Right atrium auricular region (tissue), 2 donors: ENCODE measurements at regions not wholly inside any gene's neighbourhood (a gene's known extent, or its start where the extent isn't known, plus 50 kb on each side); places are given as distances from the start of the nearest gene placed in this dataset.

Source experiments
- DNase-seq: peaks from one replicate; pipeline ENCODE4 v3.0.0-alpha.2; 2019; ENCODE audit warnings: low spot score
- H3K27ac ChIP-seq, 2 donors: fragments of 200-600 bp; sonication (generic); 1 replicate in 1 of 2; 2 replicates in 1 of 2; pipeline ENCODE4 v1.5.1; 2016 to 2019
- H3K27me3 ChIP-seq, 2 donors: fragments of 200-600 bp; sonication (generic); one replicate each; pipeline versions ENCODE4 v1.5.1 to v1.6.0; 2017 to 2019
- H3K36me3 ChIP-seq: fragments of 200-600 bp; sonication (generic); one replicate; pipeline ENCODE4 v1.5.1; 2016
- H3K4me1 ChIP-seq, 2 donors: fragments of 200-600 bp; sonication (generic); one replicate each; pipeline versions ENCODE4 v1.5.1 to v1.6.0; 2017 to 2019
- H3K4me3 ChIP-seq, 2 donors: fragments of 200-600 bp; sonication (generic); 1 replicate in 1 of 2; 2 replicates in 1 of 2; pipeline ENCODE4 v1.5.1; 2017 to 2019; ENCODE audit warnings: mild to moderate bottlenecking in 1 of 2, moderate library complexity in 1 of 2
- H3K9me3 ChIP-seq, 2 donors: fragments of 200-600 bp; sonication (generic); one replicate each; pipeline ENCODE4 v1.5.1; 2019
- TF ChIP-seq, protein P1 (sequence below), 2 donors: fragments of 200-600 bp; sonication (generic); IDR thresholded peaks; one replicate each; pipeline ENCODE4 v1.5.1; 2019; ENCODE audit warnings: antibody characterized with exemption in 2 of 2

DNA sequence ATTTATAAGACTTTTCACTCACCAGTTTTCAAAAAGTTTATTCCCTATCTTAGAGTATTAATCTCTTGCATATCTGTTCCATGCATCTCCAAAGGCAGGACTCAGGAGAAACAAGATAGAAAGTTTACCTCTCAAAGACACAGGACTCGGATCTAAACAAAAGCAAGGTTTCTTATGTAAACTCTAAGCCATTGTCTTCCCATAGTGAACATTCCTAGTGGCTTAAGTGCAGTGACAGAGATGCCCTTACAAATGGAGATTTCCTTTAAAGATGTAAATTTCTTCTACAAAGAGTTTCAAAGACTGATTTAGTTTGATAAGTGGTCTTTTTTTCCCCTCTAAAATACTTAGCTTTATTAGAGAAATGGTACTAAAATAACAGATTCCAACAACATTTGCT, 209.8 kb downstream of the ACTR3B start:
- Histone ChIP-seq H3K9me3 (peaks cover 0 to 6% of the 10 kb centered on the region in 2 donors), H3K27me3 (no peaks in the 10 kb centered on the region), H3K4me3 (no peak overlapping the region), H3K4me1 (no peaks in the 10 kb centered on the region), H3K36me3 (no peaks in the 10 kb centered on the region), H3K27ac (no peak overlapping the region)
- DNase-seq: no peak
- TF ChIP-seq, protein P1, sequence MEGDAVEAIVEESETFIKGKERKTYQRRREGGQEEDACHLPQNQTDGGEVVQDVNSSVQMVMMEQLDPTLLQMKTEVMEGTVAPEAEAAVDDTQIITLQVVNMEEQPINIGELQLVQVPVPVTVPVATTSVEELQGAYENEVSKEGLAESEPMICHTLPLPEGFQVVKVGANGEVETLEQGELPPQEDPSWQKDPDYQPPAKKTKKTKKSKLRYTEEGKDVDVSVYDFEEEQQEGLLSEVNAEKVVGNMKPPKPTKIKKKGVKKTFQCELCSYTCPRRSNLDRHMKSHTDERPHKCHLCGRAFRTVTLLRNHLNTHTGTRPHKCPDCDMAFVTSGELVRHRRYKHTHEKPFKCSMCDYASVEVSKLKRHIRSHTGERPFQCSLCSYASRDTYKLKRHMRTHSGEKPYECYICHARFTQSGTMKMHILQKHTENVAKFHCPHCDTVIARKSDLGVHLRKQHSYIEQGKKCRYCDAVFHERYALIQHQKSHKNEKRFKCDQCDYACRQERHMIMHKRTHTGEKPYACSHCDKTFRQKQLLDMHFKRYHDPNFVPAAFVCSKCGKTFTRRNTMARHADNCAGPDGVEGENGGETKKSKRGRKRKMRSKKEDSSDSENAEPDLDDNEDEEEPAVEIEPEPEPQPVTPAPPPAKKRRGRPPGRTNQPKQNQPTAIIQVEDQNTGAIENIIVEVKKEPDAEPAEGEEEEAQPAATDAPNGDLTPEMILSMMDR (IDR thresholded peaks at IDR 0.05): no peak

DNA sequence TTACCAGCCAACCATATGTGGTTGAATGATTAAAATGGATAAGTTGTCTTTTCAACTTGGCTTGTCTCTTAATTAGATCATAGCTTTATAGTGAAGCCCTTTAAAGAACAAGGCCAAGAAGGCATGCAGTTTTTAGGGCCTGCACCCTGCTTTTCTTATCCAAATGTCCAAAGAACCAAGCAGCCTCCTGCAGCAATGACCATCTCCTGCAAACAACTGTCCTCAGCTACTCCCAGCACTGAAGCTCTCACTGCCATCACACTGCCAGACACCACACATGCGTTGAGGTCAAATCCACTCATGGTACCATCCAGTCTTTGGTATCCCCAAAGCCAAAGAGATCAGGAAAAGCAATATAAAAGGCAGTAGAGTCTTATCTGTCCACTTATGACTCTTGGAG, 210.3 kb downstream of the ACTR3B start:
- Histone ChIP-seq H3K4me1 (no peaks in the 10 kb centered on the region), H3K27me3 (no peaks in the 10 kb centered on the region), H3K36me3 (no peaks in the 10 kb centered on the region), H3K9me3 (peaks cover 0 to 6% of the 10 kb centered on the region in 2 donors), H3K4me3 (no peak overlapping the region), H3K27ac (no peak overlapping the region)
- no peak for DNase-seq
- TF ChIP-seq, protein P1 (IDR thresholded peaks at IDR 0.05): no peak

DNA sequence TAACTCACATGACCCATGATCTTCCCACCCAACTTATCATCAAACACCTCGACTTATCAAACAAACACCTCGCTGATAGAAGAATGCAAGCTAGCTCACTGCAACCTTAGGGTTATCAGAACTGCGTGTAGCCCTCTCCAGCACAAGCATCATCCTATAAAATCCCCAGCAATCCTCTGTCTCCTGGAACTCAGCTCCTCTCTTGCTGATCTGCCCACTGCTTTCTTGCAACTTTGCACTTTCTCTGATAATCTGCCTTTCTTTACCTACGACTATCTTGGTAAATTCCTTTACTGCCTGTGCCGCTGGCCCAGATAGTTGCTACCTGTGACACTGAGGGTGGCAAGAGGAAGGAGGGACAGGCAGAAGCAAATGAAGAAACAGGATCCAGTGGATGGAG, 210.9 kb downstream of the ACTR3B start:
- Histone ChIP-seq H3K36me3 (no peaks in the 10 kb centered on the region), H3K4me1 (no peaks in the 10 kb centered on the region), H3K9me3 (peaks cover 0 to 6% of the 10 kb centered on the region in 2 donors), H3K27me3 (no peaks in the 10 kb centered on the region), H3K27ac (no peak overlapping the region), H3K4me3 (no peak overlapping the region)
- TF ChIP-seq, protein P1 (IDR thresholded peaks at IDR 0.05): no peak
- DNase-seq: no peak

DNA sequence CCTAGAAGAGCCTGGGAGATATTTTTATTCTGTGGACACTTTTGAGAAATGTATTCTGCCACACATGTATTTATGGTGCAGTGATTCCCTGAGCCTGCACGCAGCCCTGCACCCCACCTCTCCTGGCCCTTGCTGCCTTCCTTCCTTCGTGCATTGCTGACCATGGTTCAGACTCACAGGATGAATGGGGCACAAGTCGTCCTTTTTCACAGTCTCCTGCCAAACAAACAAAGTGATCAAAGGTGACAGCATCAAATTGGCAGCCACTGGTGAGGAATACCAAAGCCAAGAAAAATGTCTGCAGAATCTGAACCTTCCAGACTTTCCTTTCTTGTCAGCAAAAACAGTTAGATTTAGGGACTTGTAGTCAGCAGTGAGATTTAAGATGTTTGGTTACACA, 215.0 kb downstream of the ACTR3B start:
- H3K9me3 ChIP-seq: no peaks in the 10 kb centered on the region
- H3K4me3 ChIP-seq: no peak overlapping the region
- H3K27me3 ChIP-seq: no peaks in the 10 kb centered on the region
- no peak overlapping the region for H3K27ac ChIP-seq
- no peaks in the 10 kb centered on the region for H3K36me3 ChIP-seq
- DNase-seq: no peak
- H3K4me1 ChIP-seq: no peaks in the 10 kb centered on the region
- TF ChIP-seq, protein P1 (IDR thresholded peaks at IDR 0.05): no peak

DNA sequence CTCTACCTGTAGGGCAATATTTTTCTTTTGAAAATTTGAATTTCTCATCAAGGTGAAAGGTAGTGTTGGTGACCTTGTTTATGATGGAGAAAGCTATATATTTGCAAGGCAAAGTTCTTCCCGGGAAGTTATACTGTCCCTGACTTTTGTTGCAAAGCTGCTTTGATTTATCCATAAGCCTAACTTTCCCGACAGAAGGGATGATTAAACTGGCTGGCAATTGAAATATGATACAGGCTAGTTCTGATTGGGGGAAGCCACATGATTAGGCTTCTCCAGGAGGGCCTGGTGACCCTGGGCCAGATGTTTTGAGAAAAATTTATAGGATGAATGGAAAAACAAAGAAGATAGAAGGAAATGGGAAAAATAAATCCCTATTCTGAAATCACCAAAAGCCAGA, 215.5 kb downstream of the ACTR3B start:
- Histone ChIP-seq H3K27ac (no peak overlapping the region), H3K4me3 (no peak overlapping the region), H3K9me3 (no peaks in the 10 kb centered on the region), H3K36me3 (no peaks in the 10 kb centered on the region), H3K4me1 (no peaks in the 10 kb centered on the region), H3K27me3 (no peaks in the 10 kb centered on the region)
- TF ChIP-seq, protein P1 (IDR thresholded peaks at IDR 0.05): no peak
- no peak for DNase-seq

DNA sequence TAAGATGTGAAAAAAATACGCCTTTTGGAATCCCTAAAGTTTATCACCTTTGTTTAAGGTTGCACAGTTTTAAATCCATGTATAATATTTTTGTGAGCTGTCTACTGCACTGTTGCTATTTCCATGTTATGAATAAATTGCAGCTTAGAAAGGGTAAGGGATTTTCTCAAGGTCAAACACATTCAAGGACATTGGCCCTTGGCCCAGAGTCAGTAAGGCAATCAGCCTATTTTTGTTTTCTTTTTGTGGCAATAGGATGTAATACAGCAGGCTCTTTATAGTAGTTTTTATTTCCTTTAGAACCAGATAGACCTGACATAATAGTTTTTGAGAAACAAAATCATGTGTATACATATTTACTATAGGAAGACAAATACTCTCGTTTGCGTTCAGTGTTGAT, 219.8 kb downstream of the ACTR3B start:
- Histone ChIP-seq H3K36me3 (no peaks in the 10 kb centered on the region), H3K9me3 (no peaks in the 10 kb centered on the region), H3K4me1 (no peaks in the 10 kb centered on the region), H3K27me3 (no peaks in the 10 kb centered on the region), H3K4me3 (no peak overlapping the region), H3K27ac (no peak overlapping the region)
- TF ChIP-seq, protein P1 (IDR thresholded peaks at IDR 0.05): no peak
- no peak for DNase-seq
